ENCODE measurements at regions not wholly inside any gene's neighbourhood (a gene's known extent, or its start where the extent isn't known, plus 50 kb on each side); places are given as distances from the start of the nearest gene placed in this dataset.
A peak's percentile ranks its signal among the peaks of the same experiment; 100 is the strongest.

GRCh38 chr5:72625332-72625731, 118.1 kb upstream of the ZNF366 start:
- Histone ChIP-seq H3K4me1 (ENCODE audit: insufficient read depth, low read length) (peaks cover 9% of the 10 kb centered on the region; the same call in 1 of the 2 replicates), H3K27me3 (ENCODE audit: low read length) (no peaks in the 10 kb centered on the region), H3F3A (ENCODE audit: low read length, unreplicated experiment) (no peaks in the 10 kb centered on the region), H3K4me3 (ENCODE audit: low read length) (no peak overlapping the region), H2AFZ (ENCODE audit: low read length) (no peak overlapping the region), H4K20me1 (ENCODE audit: low read length) (no peaks in the 10 kb centered on the region), H3K27ac (ENCODE audit: low read length) (no peak overlapping the region), H3K36me3 (ENCODE audit: low read depth, low read length) (no peaks in the 10 kb centered on the region), H3K4me2 (ENCODE audit: low read length) (no peak overlapping the region), H3K9me2 (replicated peaks; ENCODE audit: low read length) (no peaks in the 10 kb centered on the region), H3K79me2 (ENCODE audit: low read length) (no peaks in the 10 kb centered on the region), H3K9ac (ENCODE audit: low read length) (no peak overlapping the region), H3K9me3 (ENCODE audit: low read length) (no peaks in the 10 kb centered on the region)
- BruUV-seq (replicated peaks) = no TSS peak
- ATAC-seq (no peak), DNase-seq (no peak)
- POLR2A ChIA-PET (ENCODE audit: unreplicated experiment) = no interaction called here
- TF ChIP-seq, protein P1, sequence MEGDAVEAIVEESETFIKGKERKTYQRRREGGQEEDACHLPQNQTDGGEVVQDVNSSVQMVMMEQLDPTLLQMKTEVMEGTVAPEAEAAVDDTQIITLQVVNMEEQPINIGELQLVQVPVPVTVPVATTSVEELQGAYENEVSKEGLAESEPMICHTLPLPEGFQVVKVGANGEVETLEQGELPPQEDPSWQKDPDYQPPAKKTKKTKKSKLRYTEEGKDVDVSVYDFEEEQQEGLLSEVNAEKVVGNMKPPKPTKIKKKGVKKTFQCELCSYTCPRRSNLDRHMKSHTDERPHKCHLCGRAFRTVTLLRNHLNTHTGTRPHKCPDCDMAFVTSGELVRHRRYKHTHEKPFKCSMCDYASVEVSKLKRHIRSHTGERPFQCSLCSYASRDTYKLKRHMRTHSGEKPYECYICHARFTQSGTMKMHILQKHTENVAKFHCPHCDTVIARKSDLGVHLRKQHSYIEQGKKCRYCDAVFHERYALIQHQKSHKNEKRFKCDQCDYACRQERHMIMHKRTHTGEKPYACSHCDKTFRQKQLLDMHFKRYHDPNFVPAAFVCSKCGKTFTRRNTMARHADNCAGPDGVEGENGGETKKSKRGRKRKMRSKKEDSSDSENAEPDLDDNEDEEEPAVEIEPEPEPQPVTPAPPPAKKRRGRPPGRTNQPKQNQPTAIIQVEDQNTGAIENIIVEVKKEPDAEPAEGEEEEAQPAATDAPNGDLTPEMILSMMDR (conservative IDR thresholded peaks at IDR 0.05; ENCODE audit: low read depth, low read length) = no peak
- TF ChIP-seq EZH2 (IDR thresholded peaks at IDR 0.05; ENCODE audit: low read length, unreplicated experiment) = no peak
- no peak for TF ChIP-seq EZH2phosphoT487 (IDR thresholded peaks at IDR 0.05; ENCODE audit: borderline replicate concordance, low read length)
- intact Hi-C loops (cut with micrococcal nuclease) = no loop called here
- CTCF ChIA-PET = no interaction called here

GRCh38 chr5:72624641-72625236, 117.5 kb upstream of the ZNF366 start:
- DNase-seq (peak; percentile 48), ATAC-seq (peak; percentile 80)
- H3K27ac ChIP-seq (ENCODE audit: low read length) = no peak overlapping the region
- no TSS peak for BruUV-seq (replicated peaks)
- H3K4me3 ChIP-seq (ENCODE audit: low read length) = no peak overlapping the region
- 0 out of 2 replicates have a peak overlapping the region, but pooled peaks have one; percentile 4 for H3K4me2 ChIP-seq (ENCODE audit: low read length)
- no peaks in the 10 kb centered on the region for H3F3A ChIP-seq (ENCODE audit: low read length, unreplicated experiment)
- no peaks in the 10 kb centered on the region for H4K20me1 ChIP-seq (ENCODE audit: low read length)
- H3K4me1 ChIP-seq (ENCODE audit: insufficient read depth, low read length) = peaks cover 9% of the 10 kb centered on the region; the same call in 1 of the 2 replicates
- POLR2A ChIA-PET (ENCODE audit: unreplicated experiment) = no interaction called here
- H3K9ac ChIP-seq (ENCODE audit: low read length) = no peak overlapping the region
- no peaks in the 10 kb centered on the region for H3K36me3 ChIP-seq (ENCODE audit: low read depth, low read length)
- intact Hi-C loops (cut with micrococcal nuclease) = no loop called here
- CTCF ChIA-PET = no interaction called here
- TF ChIP-seq EZH2 (IDR thresholded peaks at IDR 0.05; ENCODE audit: low read length, unreplicated experiment) (no peak), EZH2phosphoT487 (IDR thresholded peaks at IDR 0.05; ENCODE audit: borderline replicate concordance, low read length) (no peak)
- TF ChIP-seq, protein P1 (conservative IDR thresholded peaks at IDR 0.05; ENCODE audit: low read depth, low read length) = no peak
- H3K79me2 ChIP-seq (ENCODE audit: low read length) = no peaks in the 10 kb centered on the region
- no peaks in the 10 kb centered on the region for H3K9me2 ChIP-seq (replicated peaks; ENCODE audit: low read length)
- H3K9me3 ChIP-seq (ENCODE audit: low read length) = no peaks in the 10 kb centered on the region
- no peaks in the 10 kb centered on the region for H3K27me3 ChIP-seq (ENCODE audit: low read length)
- no peak overlapping the region for H2AFZ ChIP-seq (ENCODE audit: low read length)

- POLR2A ChIA-PET (ENCODE audit: unreplicated experiment) = no interaction called here
- CTCF ChIA-PET = no interaction called here
- no peak for ATAC-seq
Observed at GRCh38 chr5:72623936-72624335, 116.7 kb upstream of the ZNF366 start.

More at GRCh38 chr5:72623936-72624335, 116.7 kb upstream of the ZNF366 start:
- no TSS peak for BruUV-seq (replicated peaks)
- Histone ChIP-seq H3K4me3 (ENCODE audit: low read length) (no peak overlapping the region), H3K36me3 (ENCODE audit: low read depth, low read length) (no peaks in the 10 kb centered on the region), H3K4me1 (ENCODE audit: insufficient read depth, low read length) (peaks cover 9% of the 10 kb centered on the region; the same call in 1 of the 2 replicates), H3F3A (ENCODE audit: low read length, unreplicated experiment) (no peaks in the 10 kb centered on the region), H3K79me2 (ENCODE audit: low read length) (no peaks in the 10 kb centered on the region), H4K20me1 (ENCODE audit: low read length) (no peaks in the 10 kb centered on the region), H3K9ac (ENCODE audit: low read length) (no peak overlapping the region), H3K9me3 (ENCODE audit: low read length) (no peaks in the 10 kb centered on the region), H2AFZ (ENCODE audit: low read length) (no peak overlapping the region), H3K27ac (ENCODE audit: low read length) (no peak overlapping the region), H3K4me2 (ENCODE audit: low read length) (no peak overlapping the region), H3K27me3 (ENCODE audit: low read length) (no peaks in the 10 kb centered on the region), H3K9me2 (replicated peaks; ENCODE audit: low read length) (no peaks in the 10 kb centered on the region)
- no peak for DNase-seq
- TF ChIP-seq EZH2phosphoT487 (IDR thresholded peaks at IDR 0.05; ENCODE audit: borderline replicate concordance, low read length) = no peak
- no peak for TF ChIP-seq EZH2 (IDR thresholded peaks at IDR 0.05; ENCODE audit: low read length, unreplicated experiment)
- TF ChIP-seq, protein P1 (conservative IDR thresholded peaks at IDR 0.05; ENCODE audit: low read depth, low read length) = no peak
- intact Hi-C loops (cut with micrococcal nuclease) = no loop called here

All from PC-3 (cell line).